ENCODE measurements at regions not wholly inside any gene's neighbourhood (a gene's known extent, or its start where the extent isn't known, plus 50 kb on each side); places are given as distances from the start of the nearest gene placed in this dataset.

DNA sequence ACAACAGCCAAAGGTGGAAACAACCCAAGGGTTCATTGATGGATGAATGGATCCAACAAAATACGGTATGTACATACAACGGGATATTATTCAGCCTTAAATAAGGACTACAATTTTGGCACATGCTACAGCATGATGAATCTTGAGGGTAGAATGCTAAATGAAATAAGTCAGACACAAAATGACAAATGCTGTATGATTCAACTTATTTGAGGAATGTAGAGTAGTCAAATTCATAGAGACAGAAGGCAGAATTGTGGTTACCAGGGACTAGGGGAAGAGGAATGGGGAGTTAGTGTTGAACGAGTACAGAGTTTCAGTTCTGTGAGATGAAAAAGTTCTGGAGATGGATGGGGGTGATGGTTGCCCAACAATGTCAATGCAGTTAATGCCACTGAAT lies 118.0 kb upstream of the PAXBP1 start:
- Histone ChIP-seq H3K9me3 (ENCODE audit: insufficient read depth in 2 of 2, low read depth in 1 of 2, low read length in 1 of 2) (no peaks in the 10 kb centered on the region), H2BK5ac (ENCODE audit: low read depth, low read length) (no peak overlapping the region), H3K79me1 (ENCODE audit: low read depth, low read length) (no peaks in the 10 kb centered on the region), H3K4me1 (replicated peaks in 1 of 4; ENCODE audit: control insufficient read depth in 3 of 4, insufficient read depth in 4 of 4, low read length in 3 of 4) (no peaks in the 10 kb centered on the region), H3K56ac (replicated peaks; ENCODE audit: insufficient read length, low read depth, low read length) (no peak overlapping the region), H4K8ac (ENCODE audit: extremely low read depth, insufficient read depth, low read length) (no peak overlapping the region), H2AFZ (ENCODE audit: low read length) (no peak overlapping the region), H4K5ac (ENCODE audit: insufficient read length, low read depth, low read length) (no peak overlapping the region), H2AK5ac (ENCODE audit: low read depth, low read length) (no peak overlapping the region), H3K36me3 (ENCODE audit: control insufficient read depth in 2 of 4, insufficient read depth in 4 of 4, low read length in 3 of 4) (no peaks in the 10 kb centered on the region), H2BK20ac (ENCODE audit: low read length) (no peak overlapping the region), H2BK120ac (replicated peaks; ENCODE audit: low read depth, low read length) (no peak overlapping the region), H2BK15ac (ENCODE audit: low read length) (no peak overlapping the region), H3K4ac (replicated peaks; ENCODE audit: insufficient read length, low read depth, low read length) (no peak overlapping the region), H3K79me2 (ENCODE audit: control insufficient read depth in 1 of 2, insufficient read depth in 2 of 2, low read length in 2 of 2) (no peaks in the 10 kb centered on the region), H2BK12ac (ENCODE audit: low read depth, low read length) (no peak overlapping the region), H3K18ac (ENCODE audit: extremely low read depth, low read length) (no peak overlapping the region), H3K9ac (replicated peaks in 1 of 4; ENCODE audit: extremely low read depth in 1 of 4, low read depth in 3 of 4, low read length in 3 of 4) (no peak overlapping the region), H4K91ac (replicated peaks; ENCODE audit: insufficient read length, low read length) (no peak overlapping the region), H3K23ac (ENCODE audit: insufficient read length) (no peak overlapping the region), H4K20me1 (replicated peaks in 1 of 2; ENCODE audit: control insufficient read depth in 1 of 2, insufficient read depth in 2 of 2, low read length in 2 of 2) (no peaks in the 10 kb centered on the region), H3K14ac (ENCODE audit: insufficient read length) (no peak overlapping the region), H3K27me3 (replicated peaks in 1 of 4; ENCODE audit: control insufficient read depth in 3 of 4, extremely low read depth in 1 of 4, insufficient read depth in 3 of 4, low read length in 3 of 4) (no peaks in the 10 kb centered on the region), H3K4me3 (ENCODE audit: extremely low read depth in 1 of 4, insufficient read depth in 2 of 4, low read depth in 3 of 4, low read length in 4 of 4) (no peak overlapping the region), H3K4me2 (ENCODE audit: insufficient read depth in 1 of 2, low read depth in 2 of 2, low read length in 2 of 2) (no peak overlapping the region), H3K23me2 (ENCODE audit: low read depth, low read length) (no peaks in the 10 kb centered on the region; the same call in 1 of the 2 replicates), H3K27ac (ENCODE audit: low read depth, low read length) (no peak overlapping the region)
- no peak for DNase-seq (ENCODE audit: low read depth in 1 of 2, low spot score in 2 of 2)
- ChIA-PET POLR2A (ENCODE audit: partially characterized antibody) (no interaction called here), CTCF (ENCODE audit: partially characterized antibody) (no interaction called here)
- no peak for TF ChIP-seq EP300 (IDR thresholded peaks at IDR 0.05; ENCODE audit: borderline replicate concordance in 1 of 2, low read depth in 2 of 2, low read length in 2 of 2)
- no peak for TF ChIP-seq POLR2A (IDR thresholded peaks at IDR 0.05; ENCODE audit: control extremely low read depth in 1 of 2, low read depth in 2 of 2, low read length in 2 of 2)
- no peak for TF ChIP-seq RXRA (IDR thresholded peaks at IDR 0.05; ENCODE audit: insufficient read depth, low read depth, low read length)
- no peak for TF ChIP-seq TBP (IDR thresholded peaks at IDR 0.05; ENCODE audit: low read depth, low read length)
- TF ChIP-seq EGR1 (IDR thresholded peaks at IDR 0.05; ENCODE audit: borderline replicate concordance, low read depth, low read length) = no peak
- 90% methylated on average over 3 of the region's 3 CpGs; no CpG with 5 or more reads in 1 of the 2 experiments for WGBS, 2 experiments (ENCODE audit: extremely low coverage in 1 of 2, insufficient coverage in 1 of 2, insufficient read length in 1 of 2, insufficient replicate concordance in 2 of 2, low coverage in 1 of 2, low lambda C conversion rate in 2 of 2, missing lambda C conversion rate in 1 of 2)
- no peak for FAIRE-seq
